ELR (cell line): ENCODE measurements at regions not wholly inside any gene's neighbourhood (a gene's known extent, or its start where the extent isn't known, plus 50 kb on each side); places are given as distances from the start of the nearest gene placed in this dataset.

Experiments
- DNase-seq: peaks from one replicate; pipeline ENCODE4 v3.0.0-alpha.2; 2015; ENCODE audit warnings: low read depth

DNA sequence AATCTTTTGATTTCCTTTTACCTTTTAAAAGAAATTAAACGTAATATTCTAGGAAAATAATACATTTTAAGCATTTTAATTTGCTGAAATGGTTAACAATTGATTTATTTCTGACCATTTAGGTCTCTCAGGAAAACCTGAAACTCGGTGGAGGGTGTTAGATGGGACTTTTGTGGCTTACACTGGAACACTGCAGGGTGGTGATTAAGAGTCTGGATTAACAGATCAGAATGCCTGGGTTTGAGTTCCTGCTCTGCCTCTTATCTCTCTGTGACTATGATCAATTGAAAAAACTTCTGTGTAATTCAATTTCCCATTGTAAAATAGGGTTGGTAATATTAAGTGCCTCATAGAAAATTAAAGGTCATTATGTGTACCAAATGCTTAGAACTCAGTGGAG lies 168.7 kb downstream of the UBE2E3 start:
- no peak for DNase-seq

DNA sequence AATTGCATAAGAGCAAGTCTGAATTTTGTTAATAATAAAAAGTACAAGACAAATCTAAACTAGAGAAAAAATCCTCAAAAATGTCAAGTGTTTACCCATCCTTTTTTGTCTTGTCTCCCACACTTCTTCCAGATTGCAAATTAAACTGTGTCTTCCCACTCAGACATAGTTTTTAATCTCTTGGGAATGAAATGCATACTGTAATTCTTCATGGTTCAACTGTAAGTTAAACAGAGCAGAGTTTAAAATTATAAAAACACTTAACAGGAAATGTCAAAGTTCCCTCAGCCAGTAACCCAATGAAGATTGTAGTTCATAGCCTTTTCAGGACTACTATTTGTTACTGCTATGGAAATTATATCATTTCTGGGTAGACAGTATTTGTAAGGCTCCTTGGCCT lies 171.8 kb downstream of the UBE2E3 start:
- DNase-seq: no peak

DNA sequence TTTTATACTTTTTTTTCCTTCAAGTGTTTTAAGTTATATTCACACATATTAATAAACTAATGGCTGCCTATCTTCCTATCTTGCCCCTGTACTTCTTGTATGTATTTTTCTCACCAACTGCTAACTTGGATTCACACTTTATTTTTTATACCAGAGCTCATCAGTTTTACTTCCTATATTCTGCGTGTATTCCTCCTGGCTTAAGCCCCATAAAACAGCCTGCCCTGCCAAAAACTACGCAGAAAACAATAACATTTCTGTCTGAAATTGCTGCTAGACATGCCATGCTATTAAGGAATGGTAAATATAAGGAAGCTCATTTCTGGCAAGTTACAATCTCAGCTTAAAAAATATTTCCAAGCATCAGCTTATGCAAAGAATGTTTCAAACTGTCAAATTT lies 172.3 kb downstream of the UBE2E3 start:
- DNase-seq: no peak

DNA sequence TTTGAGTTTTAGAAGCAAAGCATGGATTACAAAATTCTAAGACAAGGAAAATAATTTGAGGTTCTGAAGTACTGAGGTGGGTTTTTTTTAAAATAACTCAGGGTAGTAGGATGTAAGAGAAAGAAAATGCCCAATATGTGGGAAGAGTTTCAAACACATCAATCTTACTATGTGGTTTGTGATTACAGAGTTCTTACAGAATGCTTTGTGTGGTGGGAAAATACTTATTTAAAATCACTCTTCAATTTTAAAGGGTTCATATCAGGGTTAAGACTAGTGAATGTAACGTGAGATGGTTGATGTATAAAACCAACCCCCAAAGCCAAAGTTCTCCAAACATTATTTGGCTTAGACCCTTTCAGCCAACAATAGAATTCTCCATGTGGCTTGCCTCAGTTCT lies 173.5 kb downstream of the UBE2E3 start:
- DNase-seq: no peak

DNA sequence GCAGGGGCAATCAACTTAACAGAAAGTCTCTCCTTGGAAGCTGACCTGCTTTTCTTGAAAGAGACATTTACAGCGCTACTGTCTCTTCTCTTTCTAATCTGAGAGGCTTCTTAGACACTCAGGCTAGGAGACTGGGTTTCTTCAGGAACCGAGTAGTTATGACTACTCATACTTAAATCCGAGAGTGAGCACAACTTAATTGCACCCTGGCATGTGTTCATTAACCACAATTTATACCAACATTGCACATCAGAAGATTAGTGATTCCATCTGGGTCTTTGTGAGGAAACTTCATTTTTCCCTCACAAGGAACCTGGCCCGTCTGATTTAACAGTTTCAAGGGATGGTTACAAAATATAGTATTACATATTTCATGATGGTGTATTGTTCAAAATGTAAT lies 176.9 kb downstream of the UBE2E3 start:
- no peak for DNase-seq

GRCh38 chr2:181158427-181158826 lies 178.0 kb downstream of the UBE2E3 start:
- peak; percentile 37 for DNase-seq

DNA sequence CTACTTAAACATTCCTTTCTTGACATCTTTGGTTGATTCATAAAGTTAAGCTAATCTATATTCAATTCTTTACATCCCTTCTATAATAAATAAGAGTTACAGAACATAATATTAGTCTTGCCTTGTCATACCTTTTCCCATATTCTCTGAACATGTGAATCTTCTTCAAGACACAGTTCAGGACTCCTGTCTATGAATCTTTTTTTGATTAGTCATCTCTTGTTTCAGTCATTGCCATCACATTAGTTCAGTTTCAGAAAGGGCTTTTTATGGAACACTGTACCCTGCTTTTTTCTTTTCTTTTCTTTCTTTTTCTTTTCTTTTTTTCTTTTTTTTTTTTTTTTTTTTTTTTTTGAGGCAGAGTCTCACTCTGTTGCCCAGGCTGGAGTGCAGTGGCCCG lies 181.2 kb downstream of the UBE2E3 start:
- DNase-seq: no peak

DNA sequence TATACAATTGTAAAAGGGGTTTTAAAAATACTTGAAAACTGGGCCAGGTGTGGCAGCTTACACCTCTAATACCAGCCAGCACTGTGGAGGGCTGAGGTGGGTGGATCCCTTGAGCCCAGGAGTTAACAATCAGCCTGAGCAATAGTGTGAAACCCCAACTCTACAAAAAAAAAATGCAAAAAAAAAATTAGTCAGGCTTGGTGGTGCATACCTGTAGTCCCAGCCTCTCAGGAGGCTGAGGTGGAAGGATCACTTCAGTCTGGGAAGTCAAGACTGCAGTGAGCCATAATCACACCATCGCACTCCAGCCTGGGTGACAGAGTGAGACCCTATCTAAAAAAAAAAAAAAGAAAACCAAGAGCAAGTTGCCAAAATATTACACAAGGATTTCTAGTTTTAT lies 182.7 kb downstream of the UBE2E3 start:
- no peak for DNase-seq

- DNase-seq: no peak
Observed at GRCh38 chr2:181163691-181164090, 183.3 kb downstream of the UBE2E3 start.

GRCh38 chr2:181164699-181165098 lies 184.3 kb downstream of the UBE2E3 start:
- DNase-seq: no peak

DNA sequence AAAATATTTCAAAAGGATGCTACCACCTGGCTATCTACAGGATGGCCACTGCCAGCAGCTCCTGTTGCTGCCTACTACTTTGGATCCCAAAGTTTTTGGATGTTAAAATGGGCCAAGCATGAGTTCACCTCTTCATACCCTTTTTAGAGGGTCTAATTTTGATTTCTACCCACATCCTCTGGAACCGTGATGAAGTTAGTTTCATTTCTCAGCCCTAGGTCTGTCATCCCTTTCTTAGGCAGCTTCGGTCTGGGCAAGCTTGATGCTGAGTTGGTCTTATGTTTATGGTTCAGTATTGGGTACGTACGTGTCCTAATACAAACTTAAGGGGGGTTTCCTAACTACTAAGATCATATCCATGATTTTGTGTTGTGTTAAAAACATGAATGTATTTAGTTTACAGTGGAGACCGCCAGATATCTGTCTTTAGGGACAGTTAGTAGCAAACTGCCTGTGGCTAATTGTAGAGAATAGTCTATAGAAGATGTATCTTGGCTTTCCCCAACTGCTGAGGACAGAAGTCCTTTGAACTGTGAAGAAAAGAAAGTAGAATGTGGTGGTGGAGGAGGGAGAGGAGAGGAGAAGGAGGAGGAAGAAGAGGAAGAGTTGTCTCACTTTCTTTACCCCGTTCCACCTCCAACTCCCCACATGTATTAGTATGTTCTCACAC lies 184.9 kb downstream of the UBE2E3 start:
- DNase-seq: no peak

- DNase-seq: no peak
Observed at GRCh38 chr2:181169503-181169902, 189.1 kb downstream of the UBE2E3 start.

DNA sequence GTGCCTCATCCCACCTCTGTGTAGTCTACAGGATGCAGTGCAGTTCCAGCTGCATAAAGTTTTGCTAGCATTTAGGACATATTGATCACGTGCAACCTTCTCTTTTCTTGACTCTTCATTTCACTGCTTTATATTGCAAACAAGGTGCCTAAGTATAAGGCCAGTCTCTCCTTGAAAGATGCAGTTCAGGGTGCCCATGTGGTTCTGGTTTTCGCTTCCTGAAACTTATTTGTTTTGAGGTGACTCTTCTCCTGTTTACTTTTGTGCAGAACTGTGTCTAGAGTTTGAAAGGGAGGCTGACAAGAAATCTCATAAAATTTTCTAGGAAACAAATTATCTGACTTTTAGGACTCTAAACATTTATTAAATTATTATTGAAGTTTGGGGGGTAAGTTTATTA lies 189.9 kb downstream of the UBE2E3 start:
- no peak for DNase-seq

DNA sequence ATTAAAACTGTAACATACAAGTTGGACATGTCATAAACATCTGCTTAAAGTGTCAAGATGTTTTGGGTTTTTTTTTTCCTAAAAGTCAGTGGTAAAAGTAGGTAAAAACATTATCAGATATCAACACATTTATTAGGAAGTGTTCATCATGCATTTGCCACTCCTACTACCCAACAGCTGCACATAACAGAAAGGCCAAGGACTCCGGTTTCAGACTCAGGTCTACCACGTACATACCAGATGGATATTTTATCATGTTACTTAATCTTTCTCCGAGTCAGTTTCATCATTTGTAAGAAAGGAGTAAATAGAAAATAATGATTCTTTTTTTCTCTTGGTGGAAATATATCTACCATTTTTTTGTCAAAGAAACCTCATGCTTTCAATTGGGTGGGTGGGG lies 192.3 kb downstream of the UBE2E3 start:
- DNase-seq: no peak

GRCh38 chr2:181174611-181175580 lies 194.5 kb downstream of the UBE2E3 start:
- DNase-seq: no peak

DNA sequence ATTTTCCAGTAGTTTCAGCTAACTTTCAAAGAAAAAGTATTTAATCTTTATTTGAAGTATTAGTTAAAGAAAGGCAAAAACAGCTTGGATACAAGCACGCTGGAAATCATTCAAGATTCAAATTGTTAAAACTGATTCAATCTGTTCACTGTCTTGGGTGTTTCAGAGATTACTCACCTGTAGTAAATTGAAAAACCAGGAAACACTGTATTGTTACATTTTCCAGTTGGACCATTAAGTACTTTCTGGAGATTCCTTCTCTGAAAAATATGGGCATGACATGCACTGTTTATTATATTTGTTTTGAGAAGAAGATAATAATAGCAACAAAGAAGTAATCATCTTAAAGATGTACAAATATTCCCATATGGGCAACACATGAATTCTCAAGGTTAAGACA lies 196.1 kb downstream of the UBE2E3 start:
- no peak for DNase-seq

DNA sequence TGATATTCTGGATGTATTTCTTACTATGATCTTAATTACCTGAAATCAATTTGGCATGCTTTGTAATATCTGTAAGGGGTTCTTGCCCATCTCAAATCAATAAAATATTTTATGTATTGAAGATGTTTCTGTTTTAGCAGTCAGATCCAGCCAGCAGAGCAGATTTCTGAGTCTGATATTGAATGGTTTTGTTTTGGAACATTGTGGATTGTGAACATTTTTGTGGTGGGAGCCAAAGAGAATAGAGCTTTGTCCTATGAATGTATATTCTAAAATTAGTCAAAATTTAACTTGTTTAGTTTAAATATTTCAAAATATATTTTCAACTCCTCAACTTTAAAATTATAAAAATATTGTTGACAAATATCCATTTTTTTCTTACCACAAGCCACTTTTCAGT lies 197.0 kb downstream of the UBE2E3 start:
- DNase-seq: no peak

DNA sequence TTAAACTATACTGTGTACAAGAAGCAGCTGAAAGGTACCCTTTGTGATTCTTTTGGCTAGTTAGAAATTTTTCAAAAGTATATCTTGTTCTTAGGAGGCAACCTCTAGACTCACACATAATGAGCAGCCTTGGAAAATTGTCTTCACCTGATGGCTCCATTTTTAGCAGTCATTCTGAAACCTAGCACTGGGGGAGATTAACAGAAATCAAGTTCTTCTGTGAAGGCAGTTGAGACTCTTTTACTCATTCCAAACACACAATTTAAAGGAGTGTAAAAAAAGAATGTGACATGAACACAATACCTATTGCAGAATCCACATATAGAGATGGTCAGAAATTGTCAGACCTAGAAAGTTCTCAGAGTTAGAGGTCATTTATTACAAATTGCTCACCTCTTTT lies 197.7 kb downstream of the UBE2E3 start:
- no peak for DNase-seq

DNA sequence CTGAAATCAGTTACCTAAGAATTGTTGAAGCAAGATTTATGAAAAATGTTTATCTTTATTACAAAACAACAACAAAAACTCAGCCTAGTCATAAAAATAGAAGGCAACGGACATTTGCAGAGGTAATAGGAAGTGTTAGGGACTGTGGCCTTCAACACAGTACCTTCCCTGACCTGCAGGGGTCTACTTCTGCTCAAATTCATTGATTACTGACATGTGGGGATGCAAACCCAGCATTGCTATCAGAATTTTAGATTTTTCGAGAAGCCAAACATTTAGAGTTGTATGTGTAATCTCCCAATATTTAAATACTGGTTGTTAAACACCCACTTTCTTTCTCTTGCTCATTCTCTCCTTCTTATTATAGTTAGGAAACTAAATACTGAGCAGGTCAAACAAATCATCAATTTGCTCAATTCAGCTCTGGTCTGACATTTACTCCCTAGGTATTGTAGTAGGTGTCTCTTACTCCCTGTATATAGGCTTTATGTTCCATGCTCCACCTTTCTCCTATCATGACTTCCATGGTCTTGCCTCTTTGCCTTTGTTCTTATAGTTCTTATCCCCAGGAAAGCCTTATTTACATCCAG lies 198.5 kb downstream of the UBE2E3 start:
- peak; percentile 43 for DNase-seq

GRCh38 chr2:181183878-181184542 lies 203.6 kb downstream of the UBE2E3 start:
- DNase-seq: no peak

DNA sequence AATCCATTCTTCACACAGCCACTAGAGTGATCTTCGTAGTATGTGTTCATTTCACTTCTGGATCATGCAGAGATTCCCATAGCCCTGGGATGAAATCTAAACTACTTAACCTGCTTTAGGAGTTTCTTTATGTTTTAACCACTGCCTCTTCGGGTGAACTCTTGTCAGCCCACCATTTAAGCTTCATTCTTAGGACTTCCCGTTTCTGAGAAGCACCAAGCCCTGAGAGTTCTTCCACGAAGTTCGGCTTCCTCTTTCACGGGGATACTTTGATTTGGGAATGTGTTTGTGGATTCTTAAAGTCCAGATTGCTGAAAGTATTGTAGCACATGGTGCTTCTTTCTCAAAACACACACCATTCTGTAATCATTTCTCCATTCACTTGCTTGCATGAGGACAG lies 205.0 kb downstream of the UBE2E3 start:
- DNase-seq: no peak

GRCh38 chr2:181185948-181186347 lies 205.5 kb downstream of the UBE2E3 start:
- peak; percentile 44 for DNase-seq

DNA sequence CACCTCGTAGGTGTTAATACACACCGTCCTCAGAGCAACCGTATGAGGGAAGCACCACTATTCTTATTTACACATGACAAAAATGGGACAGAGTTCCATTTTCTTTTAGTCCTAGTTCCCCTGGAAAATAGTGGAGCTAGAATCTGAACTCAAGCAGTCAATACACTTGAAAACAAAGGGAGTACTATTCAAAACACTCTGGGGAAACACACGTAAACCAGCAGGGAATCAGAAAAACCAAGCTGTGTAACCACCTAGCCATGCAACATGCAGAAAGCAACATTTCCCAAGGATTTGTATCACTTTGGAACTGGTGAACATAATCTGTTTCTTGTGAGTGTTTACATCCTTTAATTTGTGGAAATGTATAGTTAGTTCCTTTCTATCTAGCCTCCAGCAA lies 208.2 kb downstream of the UBE2E3 start:
- no peak for DNase-seq
